H1 (cell line): ENCODE measurements at regions not wholly inside any gene's neighbourhood (a gene's known extent, or its start where the extent isn't known, plus 50 kb on each side); places are given as distances from the start of the nearest gene placed in this dataset.

Source experiments
- ATF3 ChIP-seq: IDR thresholded peaks from 2 replicates; pipeline ENCODE4 v1.6.1; 2011; ENCODE audit warnings: low read depth, mild to moderate bottlenecking, low read length; ENCODE audit not compliant: insufficient read depth
- SAP30 ChIP-seq: fragments of 300-600 bp; sonication (generic); IDR thresholded peaks from 2 replicates; pipeline ENCODE4 v1.7.1; 2012; ENCODE audit warnings: low read length, moderate library complexity, mild to moderate bottlenecking, inconsistent platforms; ENCODE audit not compliant: insufficient read depth, insufficient replicate concordance
- SP1 ChIP-seq: IDR thresholded peaks from 2 replicates; pipeline ENCODE4 v1.6.1; 2011; ENCODE audit warnings: low read depth, low read length

- no peak for TF ChIP-seq SAP30
- no peak for TF ChIP-seq SP1
- no peak for TF ChIP-seq ATF3
Observed at GRCh38 chr20:56733967-56734366, 104.9 kb downstream of the TFAP2C start (continued).
